Omental fat pad (tissue), 3 donors: ENCODE measurements at regions not wholly inside any gene's neighbourhood (a gene's known extent, or its start where the extent isn't known, plus 50 kb on each side); places are given as distances from the start of the nearest gene placed in this dataset.

Experiments used
- ATAC-seq: fragments of 150-250 bp; one replicate; pipeline ENCODE4 v1.9.1; 2016; ENCODE audit warnings: mild to moderate bottlenecking, moderate library complexity; ENCODE audit not compliant: low FRiP score
- DNase-seq: peaks from one replicate; pipeline ENCODE4 v3.0.0-alpha.2; 2019; ENCODE audit warnings: low spot score
- CTCF ChIP-seq, 3 donors: fragments of 450-650 bp; IDR thresholded peaks; one replicate each; pipeline ENCODE4 v1.5.1; 2016 to 2017; ENCODE audit warnings: antibody characterized with exemption in 3 of 3, mild to moderate bottlenecking in 3 of 3, moderate library complexity in 2 of 3

GRCh38 chr10:36450380-36450779, 675.0 kb upstream of the ANKRD30A start:
- DNase-seq (no peak), ATAC-seq (peak; percentile 75)
- no peak for TF ChIP-seq CTCF (IDR thresholded peaks at IDR 0.05)

DNA sequence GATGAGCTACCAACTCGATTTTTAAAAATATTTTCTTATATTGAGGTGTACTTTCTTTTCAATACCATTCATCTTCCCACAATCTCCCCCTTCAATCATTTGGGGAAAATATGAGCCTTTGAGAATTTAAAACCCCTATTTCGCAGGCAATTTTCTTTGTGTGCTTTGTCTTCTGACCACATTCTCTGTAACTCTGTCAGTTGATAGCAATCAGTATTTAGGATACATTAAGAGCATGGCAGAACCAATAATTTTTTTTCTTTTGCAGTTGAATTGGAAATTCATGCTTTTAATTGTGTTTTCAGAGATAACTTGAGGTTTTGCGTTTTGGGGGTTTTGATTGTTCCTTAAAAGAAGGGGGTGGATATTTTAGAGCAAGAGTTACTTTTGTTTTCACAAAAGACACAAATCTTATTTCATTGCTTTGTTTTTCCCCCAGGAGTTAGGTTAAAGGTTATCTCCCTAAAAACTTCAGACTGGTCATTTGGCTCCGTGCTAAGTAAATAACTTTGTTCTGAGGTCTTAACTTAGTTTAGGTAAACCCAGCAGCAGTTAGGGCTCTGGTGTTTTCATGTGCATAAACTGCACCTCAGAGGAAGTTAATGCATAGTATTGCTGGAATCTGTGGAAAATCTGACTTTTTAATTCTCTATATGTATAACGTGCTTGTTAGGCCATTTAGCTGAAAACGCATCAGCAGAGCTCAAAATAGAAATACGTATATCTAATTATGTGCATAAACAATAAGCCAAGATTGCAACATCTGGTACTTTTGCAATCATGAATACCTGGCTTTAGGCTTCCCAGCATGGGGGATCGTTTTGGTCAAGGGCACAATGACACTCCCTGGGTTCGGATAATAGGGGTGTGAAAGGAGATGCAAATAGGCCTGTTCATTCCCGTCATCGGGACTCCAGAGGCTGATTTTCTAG, 676.4 kb upstream of the ANKRD30A start:
- ATAC-seq: no peak
- TF ChIP-seq CTCF (IDR thresholded peaks at IDR 0.05): no peak
- DNase-seq: no peak

DNA sequence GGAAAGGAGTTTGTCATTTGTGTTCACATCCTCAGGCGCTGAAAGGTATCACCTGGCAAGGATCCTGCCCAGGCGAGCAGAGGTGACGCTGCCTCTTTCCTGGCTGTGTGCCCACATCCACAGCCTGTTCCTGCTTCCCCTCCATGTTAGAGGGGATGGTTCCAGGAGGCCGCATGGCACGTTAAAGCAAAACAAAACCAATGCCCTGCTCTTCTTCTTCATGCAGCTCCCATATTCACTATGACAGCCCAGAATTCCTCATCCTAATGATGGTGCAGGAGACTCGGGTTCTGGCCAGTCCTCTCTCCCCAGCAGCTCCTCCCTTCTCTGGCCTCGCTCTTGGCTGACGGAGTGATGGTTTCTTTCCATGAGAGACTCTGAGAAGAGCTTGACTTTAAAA, 678.5 kb upstream of the ANKRD30A start:
- ATAC-seq: no peak
- TF ChIP-seq CTCF (IDR thresholded peaks at IDR 0.05): no peak
- DNase-seq: no peak

GRCh38 chr10:36443233-36443632, 682.2 kb upstream of the ANKRD30A start:
- TF ChIP-seq CTCF (IDR thresholded peaks at IDR 0.05): no peak
- no peak for DNase-seq
- ATAC-seq: no peak

- ATAC-seq: no peak
- DNase-seq: no peak
- TF ChIP-seq CTCF (IDR thresholded peaks at IDR 0.05): no peak
These were observed 683.8 kb upstream of the ANKRD30A start for GRCh38 chr10:36441557-36441956.

GRCh38 chr10:36440539-36440938, 684.9 kb upstream of the ANKRD30A start:
- ATAC-seq (no peak), DNase-seq (no peak)
- no peak for TF ChIP-seq CTCF (IDR thresholded peaks at IDR 0.05)

- DNase-seq (no peak), ATAC-seq (no peak)
- no peak for TF ChIP-seq CTCF (IDR thresholded peaks at IDR 0.05)
These were observed 688.0 kb upstream of the ANKRD30A start for GRCh38 chr10:36437367-36437766.
